ENCODE measurements at regions not wholly inside any gene's neighbourhood (a gene's known extent, or its start where the extent isn't known, plus 50 kb on each side); places are given as distances from the start of the nearest gene placed in this dataset.
"Not testable (repeated sequence)": the region's sequence is repeated elsewhere in the genome, so short reads cannot be mapped to it uniquely, and the experiment has no call there.

GRCh38 chr3:187817766-187818165 lies 72.5 kb upstream of the BCL6 start:
- not testable (repeated sequence) for TF ChIP-seq CTCF, POLR2A (IDR thresholded peaks at IDR 0.05)

All from thyroid gland (tissue), 4 donors.